ENCODE measurements at regions not wholly inside any gene's neighbourhood (a gene's known extent, or its start where the extent isn't known, plus 50 kb on each side); places are given as distances from the start of the nearest gene placed in this dataset.

- TF ChIP-seq CTCF (IDR thresholded peaks at IDR 0.05), result no peak
- no peak for TF ChIP-seq ZFX (IDR thresholded peaks at IDR 0.05; ENCODE audit: borderline replicate concordance)
These were observed 90.6 kb upstream of the ZNF678 start for GRCh38 chr1:227472772-227473171.
